Ovary (tissue), 3 donors: ENCODE measurements at regions not wholly inside any gene's neighbourhood (a gene's known extent, or its start where the extent isn't known, plus 50 kb on each side); places are given as distances from the start of the nearest gene placed in this dataset.

ENCODE experiments used
- POLR2A ChIP-seq: fragments of 450-650 bp; IDR thresholded peaks from one replicate; pipeline ENCODE4 v1.6.1; 2017; ENCODE audit warnings: antibody characterized with exemption, mild to moderate bottlenecking, moderate library complexity
- TF ChIP-seq, protein P1 (sequence below), 3 donors: fragments of 450-650 bp in 2 of 3; fragments of 200-600 bp in 1 of 3; IDR thresholded peaks; one replicate each; pipeline versions ENCODE4 v1.5.1 to v1.8.0; 2016 to 2022; ENCODE audit warnings: antibody characterized with exemption in 3 of 3, mild to moderate bottlenecking in 1 of 3
- donor health status: DM: no; HTN: no; CAD: no.

DNA sequence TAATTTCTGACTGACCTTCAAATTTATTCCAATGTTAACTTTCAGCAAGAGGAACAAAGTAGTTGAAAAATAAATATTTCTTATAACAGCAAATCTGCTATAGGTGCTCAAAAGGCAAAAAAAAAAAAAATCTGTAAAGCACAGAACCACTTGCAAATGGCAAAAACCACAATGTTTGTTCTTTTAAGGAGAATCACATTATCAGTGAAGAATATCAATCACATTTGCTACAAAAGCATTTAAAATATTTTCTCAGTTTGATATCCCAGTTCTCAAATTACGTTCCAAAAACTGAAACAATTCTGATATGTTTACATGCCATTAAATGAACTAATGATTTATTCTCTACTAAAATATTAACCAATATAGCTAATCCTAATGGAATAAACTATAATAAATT is 163.3 kb downstream of the METTL4 start:
- TF ChIP-seq, protein P1, sequence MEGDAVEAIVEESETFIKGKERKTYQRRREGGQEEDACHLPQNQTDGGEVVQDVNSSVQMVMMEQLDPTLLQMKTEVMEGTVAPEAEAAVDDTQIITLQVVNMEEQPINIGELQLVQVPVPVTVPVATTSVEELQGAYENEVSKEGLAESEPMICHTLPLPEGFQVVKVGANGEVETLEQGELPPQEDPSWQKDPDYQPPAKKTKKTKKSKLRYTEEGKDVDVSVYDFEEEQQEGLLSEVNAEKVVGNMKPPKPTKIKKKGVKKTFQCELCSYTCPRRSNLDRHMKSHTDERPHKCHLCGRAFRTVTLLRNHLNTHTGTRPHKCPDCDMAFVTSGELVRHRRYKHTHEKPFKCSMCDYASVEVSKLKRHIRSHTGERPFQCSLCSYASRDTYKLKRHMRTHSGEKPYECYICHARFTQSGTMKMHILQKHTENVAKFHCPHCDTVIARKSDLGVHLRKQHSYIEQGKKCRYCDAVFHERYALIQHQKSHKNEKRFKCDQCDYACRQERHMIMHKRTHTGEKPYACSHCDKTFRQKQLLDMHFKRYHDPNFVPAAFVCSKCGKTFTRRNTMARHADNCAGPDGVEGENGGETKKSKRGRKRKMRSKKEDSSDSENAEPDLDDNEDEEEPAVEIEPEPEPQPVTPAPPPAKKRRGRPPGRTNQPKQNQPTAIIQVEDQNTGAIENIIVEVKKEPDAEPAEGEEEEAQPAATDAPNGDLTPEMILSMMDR (IDR thresholded peaks at IDR 0.05): no peak
- TF ChIP-seq POLR2A: no peak
